CD14-positive monocyte (primary cell): ENCODE measurements at regions not wholly inside any gene's neighbourhood (a gene's known extent, or its start where the extent isn't known, plus 50 kb on each side); places are given as distances from the start of the nearest gene placed in this dataset.

ENCODE experiments used
- DNase-seq, 3 donors: peaks; one replicate each; pipeline ENCODE4 v3.0.0-alpha.2; 2011 to 2022
- H2AFZ ChIP-seq: 2 replicates; pipeline ENCODE4 v1.6.0; 2012; ENCODE audit warnings: mild to moderate bottlenecking, low read depth, low read length, inconsistent platforms; ENCODE audit not compliant: insufficient read depth, poor library complexity, severe bottlenecking
- H3K27ac ChIP-seq, 2 donors: 1 replicate in 1 of 2; 2 replicates in 1 of 2; pipeline ENCODE4 v1.5.1; 2012 to 2013; ENCODE audit warnings: low read length in 2 of 2, control low read depth in 1 of 2, inconsistent platforms in 1 of 2, low read depth in 1 of 2, mild to moderate bottlenecking in 1 of 2
- H3K27me3 ChIP-seq, 2 donors: one replicate each; pipeline versions ENCODE4 v1.6.0 to v1.6.1; 2011 to 2013; ENCODE audit warnings: low read length in 2 of 2; ENCODE audit not compliant: control insufficient read depth in 2 of 2, insufficient read depth in 2 of 2
- H3K36me3 ChIP-seq, 2 donors: replicated peaks in 1 of 2; 1 replicate in 1 of 2; 2 replicates in 1 of 2; pipeline versions ENCODE4 v1.5.1 to v1.6.1; 2012 to 2013; ENCODE audit warnings: low read length in 2 of 2, control low read depth in 1 of 2, inconsistent platforms in 1 of 2, mild to moderate bottlenecking in 1 of 2; ENCODE audit not compliant: insufficient read depth in 2 of 2, control insufficient read depth in 1 of 2
- H3K4me1 ChIP-seq, 2 donors: 1 replicate in 1 of 2; 2 replicates in 1 of 2; pipeline versions ENCODE4 v1.5.1 to v1.6.1; 2012 to 2013; ENCODE audit warnings: low read length in 2 of 2, control low read depth in 1 of 2, inconsistent platforms in 1 of 2, mild to moderate bottlenecking in 1 of 2, moderate library complexity in 1 of 2; ENCODE audit not compliant: insufficient read depth in 2 of 2, control insufficient read depth in 1 of 2
- H3K4me2 ChIP-seq: replicated peaks from 2 replicates; pipeline ENCODE3; 2012; ENCODE audit warnings: low read length, moderate library complexity, mild to moderate bottlenecking; ENCODE audit not compliant: poor library complexity, severe bottlenecking; ENCODE audit errors: extremely low read depth
- H3K4me3 ChIP-seq, 3 experiments: fragments of 200-600 bp in 1 of 3; sonication (generic) in 1 of 3; replicated peaks in 1 of 3; 1 replicate in 2 of 3; 2 replicates in 1 of 3; pipeline ENCODE4 v1.5.1; 2011 to 2013; ENCODE audit warnings: low read length in 3 of 3, mild to moderate bottlenecking in 3 of 3, control low read depth in 2 of 3, low read depth in 2 of 3, inconsistent platforms in 1 of 3, moderate library complexity in 1 of 3
- H3K79me2 ChIP-seq: 2 replicates; pipeline ENCODE4 v1.6.0; 2012; ENCODE audit warnings: mild to moderate bottlenecking, control low read depth, inconsistent platforms, low read length, moderate library complexity; ENCODE audit not compliant: insufficient read depth
- H3K9ac ChIP-seq: 2 replicates; pipeline ENCODE4 v1.6.0; 2017; ENCODE audit warnings: low read length, mild to moderate bottlenecking; ENCODE audit not compliant: insufficient read depth, poor library complexity, severe bottlenecking
- H3K9me3 ChIP-seq, 2 donors: replicated peaks in 1 of 2; 1 replicate in 1 of 2; 2 replicates in 1 of 2; pipeline versions ENCODE4 v1.5.1 to v1.6.1; 2012 to 2013; ENCODE audit warnings: low read length in 2 of 2, control low read depth in 1 of 2; ENCODE audit not compliant: control insufficient read depth in 1 of 2, insufficient read depth in 1 of 2
- H4K20me1 ChIP-seq: 2 replicates; pipeline ENCODE4 v1.6.0; 2012; ENCODE audit warnings: mild to moderate bottlenecking, low read length, control low read depth, moderate library complexity; ENCODE audit not compliant: insufficient read depth
- H3K27ac Mint-ChIP-seq, 7 donors: one replicate each; pipeline ENCODE4 v1.8.0; 2020; ENCODE audit warnings: mild to moderate bottlenecking in 7 of 7, mixed read lengths in 7 of 7, moderate library complexity in 6 of 7, inconsistent platforms in 2 of 7
- H3K27me3 Mint-ChIP-seq, 3 donors: one replicate each; pipeline ENCODE4 v1.8.0; 2021 to 2022; ENCODE audit warnings: low read depth in 3 of 3, mild to moderate bottlenecking in 3 of 3, mixed read lengths in 3 of 3, moderate library complexity in 3 of 3, inconsistent platforms in 1 of 3
- H3K36me3 Mint-ChIP-seq, 2 donors: one replicate each; pipeline ENCODE4 v1.8.0; 2020; ENCODE audit warnings: mixed read lengths in 2 of 2, inconsistent platforms in 1 of 2, mild to moderate bottlenecking in 1 of 2
- H3K4me1 Mint-ChIP-seq: one replicate; pipeline ENCODE4 v1.8.0; 2020; ENCODE audit warnings: mild to moderate bottlenecking, mixed read lengths
- H3K4me3 Mint-ChIP-seq, 2 donors: one replicate each; pipeline ENCODE4 v1.8.0; 2020; ENCODE audit warnings: mild to moderate bottlenecking in 2 of 2, mixed read lengths in 2 of 2, moderate library complexity in 1 of 2
- H3K9me3 Mint-ChIP-seq, 7 donors: one replicate each; pipeline ENCODE4 v1.8.0; 2020 to 2022; ENCODE audit warnings: mixed read lengths in 7 of 7, mild to moderate bottlenecking in 6 of 7, moderate library complexity in 6 of 7, inconsistent platforms in 2 of 7
- WGBS: methylation state at CpG from one replicate; pipeline ENCODE4 v1.1.5; 2013; ENCODE audit warnings: missing lambda C conversion rate; ENCODE audit not compliant: insufficient coverage; 5-methylcytosine and 5-hydroxymethylcytosine counted together
- intact Hi-C, 2 donors: fragments of 100-400 bp; cut with micrococcal nuclease; formaldehyde crosslinking; loops; one replicate each; pipeline versions ENCODE4 v1.15.0 to v1.15.1; 2023
- TF ChIP-seq, protein P1 (sequence below): fragments of 200-600 bp; IDR thresholded peaks from one replicate; pipeline ENCODE4 v1.8.0; 2022; ENCODE audit warnings: antibody characterized with exemption, mild to moderate bottlenecking

DNA sequence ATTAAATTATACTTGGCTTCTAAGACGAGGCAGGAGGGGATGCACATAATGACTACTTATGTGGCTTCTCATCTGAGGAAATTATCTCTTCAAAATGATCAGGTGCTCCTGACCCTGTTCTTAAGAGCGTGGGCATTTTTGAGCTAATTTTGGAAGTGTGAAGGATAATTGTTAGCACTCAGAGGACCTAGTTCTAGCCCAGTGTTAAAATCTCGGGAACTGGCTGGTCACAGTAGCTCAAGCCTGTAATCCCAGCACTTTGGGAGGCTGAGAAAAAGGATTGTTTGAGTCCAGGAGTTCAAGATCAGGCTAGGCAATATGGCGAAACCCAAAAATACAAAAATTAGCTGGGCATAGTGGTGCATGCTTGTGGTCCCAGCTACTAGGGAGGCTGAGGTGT, 103.0 kb upstream of the DHX40 start:
- Histone ChIP-seq H4K20me1 (no peaks in the 10 kb centered on the region), H3K4me3 (no peak overlapping the region), H3K27me3 (no peaks in the 10 kb centered on the region), H3K27ac (no peak overlapping the region), H3K9ac (no peak overlapping the region), H3K79me2 (no peaks in the 10 kb centered on the region), H3K36me3 (no peaks in the 10 kb centered on the region), H3K4me1 (no peaks in the 10 kb centered on the region), H2AFZ (no peak overlapping the region), H3K9me3 (no peaks in the 10 kb centered on the region), H3K4me2 (no peak overlapping the region)
- H3K4me1 Mint-ChIP-seq: no peaks in the 10 kb centered on the region
- intact Hi-C loops: no loop called here
- no peak for DNase-seq
- 100% methylated on average over 3 of the region's 4 CpGs for WGBS
- no peaks in the 10 kb centered on the region for H3K36me3 Mint-ChIP-seq
- no peak overlapping the region for H3K4me3 Mint-ChIP-seq
- H3K9me3 Mint-ChIP-seq: peaks cover 0 to 2% (median 0%) of the 10 kb centered on the region in 7 donors
- peaks cover 2 to 3% (median 2%) of the 10 kb centered on the region in 3 donors for H3K27me3 Mint-ChIP-seq
- no peak overlapping the region for H3K27ac Mint-ChIP-seq
- TF ChIP-seq, protein P1, sequence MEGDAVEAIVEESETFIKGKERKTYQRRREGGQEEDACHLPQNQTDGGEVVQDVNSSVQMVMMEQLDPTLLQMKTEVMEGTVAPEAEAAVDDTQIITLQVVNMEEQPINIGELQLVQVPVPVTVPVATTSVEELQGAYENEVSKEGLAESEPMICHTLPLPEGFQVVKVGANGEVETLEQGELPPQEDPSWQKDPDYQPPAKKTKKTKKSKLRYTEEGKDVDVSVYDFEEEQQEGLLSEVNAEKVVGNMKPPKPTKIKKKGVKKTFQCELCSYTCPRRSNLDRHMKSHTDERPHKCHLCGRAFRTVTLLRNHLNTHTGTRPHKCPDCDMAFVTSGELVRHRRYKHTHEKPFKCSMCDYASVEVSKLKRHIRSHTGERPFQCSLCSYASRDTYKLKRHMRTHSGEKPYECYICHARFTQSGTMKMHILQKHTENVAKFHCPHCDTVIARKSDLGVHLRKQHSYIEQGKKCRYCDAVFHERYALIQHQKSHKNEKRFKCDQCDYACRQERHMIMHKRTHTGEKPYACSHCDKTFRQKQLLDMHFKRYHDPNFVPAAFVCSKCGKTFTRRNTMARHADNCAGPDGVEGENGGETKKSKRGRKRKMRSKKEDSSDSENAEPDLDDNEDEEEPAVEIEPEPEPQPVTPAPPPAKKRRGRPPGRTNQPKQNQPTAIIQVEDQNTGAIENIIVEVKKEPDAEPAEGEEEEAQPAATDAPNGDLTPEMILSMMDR: no peak

DNA sequence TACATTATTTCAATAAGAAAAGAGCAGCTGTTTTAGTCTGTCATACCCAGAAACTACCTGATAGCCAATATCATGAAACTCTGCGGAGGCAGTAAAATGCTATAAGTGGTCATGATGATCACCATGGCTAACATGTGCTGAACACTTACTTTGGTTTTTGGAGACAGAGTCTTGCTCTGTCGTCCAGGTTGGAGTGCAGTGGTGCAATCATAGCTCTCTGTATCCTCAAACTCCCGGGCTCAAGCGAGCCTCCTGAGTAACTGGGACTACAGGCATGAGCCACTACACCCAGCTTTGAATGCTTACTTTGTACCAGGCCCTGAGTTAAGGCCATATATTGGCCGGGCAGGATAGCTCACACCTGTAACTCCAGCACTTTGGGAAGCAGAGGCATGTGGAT, 101.2 kb upstream of the DHX40 start:
- no peak for DNase-seq
- Histone ChIP-seq H4K20me1 (no peaks in the 10 kb centered on the region), H3K36me3 (no peaks in the 10 kb centered on the region), H3K79me2 (no peaks in the 10 kb centered on the region), H3K4me1 (no peaks in the 10 kb centered on the region), H3K4me3 (no peak overlapping the region), H2AFZ (no peak overlapping the region), H3K27me3 (no peaks in the 10 kb centered on the region), H3K9me3 (no peaks in the 10 kb centered on the region), H3K4me2 (no peak overlapping the region), H3K9ac (no peak overlapping the region), H3K27ac (no peak overlapping the region)
- TF ChIP-seq, protein P1: no peak
- H3K4me3 Mint-ChIP-seq: no peak overlapping the region
- no peaks in the 10 kb centered on the region for H3K4me1 Mint-ChIP-seq
- H3K27ac Mint-ChIP-seq: no peak overlapping the region
- H3K27me3 Mint-ChIP-seq: peaks cover 2 to 3% (median 2%) of the 10 kb centered on the region in 3 donors
- WGBS: 94% methylated on average over 5 of the region's 5 CpGs
- H3K9me3 Mint-ChIP-seq: peaks cover 0 to 2% (median 0%) of the 10 kb centered on the region in 7 donors
- intact Hi-C loops: no loop called here
- no peaks in the 10 kb centered on the region for H3K36me3 Mint-ChIP-seq
